ENCODE measurements at regions not wholly inside any gene's neighbourhood (a gene's known extent, or its start where the extent isn't known, plus 50 kb on each side); places are given as distances from the start of the nearest gene placed in this dataset.

DNA sequence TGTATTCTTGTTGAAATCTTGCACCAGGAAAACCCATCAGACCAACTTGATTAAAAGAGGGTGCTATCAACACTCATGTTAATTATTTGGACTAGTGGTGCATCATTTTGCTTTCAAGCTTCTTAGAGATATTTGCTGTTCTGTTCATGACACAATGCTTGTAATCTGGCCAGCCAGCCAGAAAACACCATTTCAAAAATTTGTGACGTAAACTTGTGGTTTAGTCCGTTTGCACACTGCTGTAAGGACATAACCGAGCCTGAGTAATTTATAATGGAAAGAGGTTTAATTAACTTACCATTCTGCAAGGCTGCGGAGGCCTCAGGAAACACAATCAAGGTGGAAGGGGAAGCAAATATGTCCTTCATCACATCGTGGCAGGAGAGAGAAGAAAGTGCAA, 374.3 kb upstream of the TGFBR2 start:
- Histone ChIP-seq H4K20me1 (ENCODE audit: control insufficient read depth, extremely low read depth, insufficient read depth, low read length) (no peaks in the 10 kb centered on the region), H3K4me1 (ENCODE audit: control insufficient read depth, extremely low read depth, insufficient read depth, low read length) (peaks cover 14% of the 10 kb centered on the region), H3K4me2 (ENCODE audit: extremely low read depth, insufficient read depth, low read length) (peak overlapping the region; percentile 13), H3K9me3 (ENCODE audit: control insufficient read depth, insufficient read depth, low read depth, low read length) (no peaks in the 10 kb centered on the region), H2AFZ (ENCODE audit: low read length) (no peak overlapping the region), H3K9ac (ENCODE audit: insufficient read depth, low read length) (no peak overlapping the region), H3K79me2 (ENCODE audit: control insufficient read depth, insufficient read depth, low read length) (no peaks in the 10 kb centered on the region), H3K36me3 (ENCODE audit: control insufficient read depth, insufficient read depth, low read length) (no peaks in the 10 kb centered on the region), H3K27me3 (ENCODE audit: control insufficient read depth, insufficient read depth, low read length) (no peaks in the 10 kb centered on the region), H3K27ac (ENCODE audit: insufficient read depth, low read length) (no peak overlapping the region), H3K4me3 (replicated peaks in 1 of 4; ENCODE audit: control extremely low read depth in 1 of 4, insufficient read depth in 1 of 4, low read depth in 3 of 4, low read length in 4 of 4) (no peak overlapping the region)
- DNase-seq (ENCODE audit: low read depth in 2 of 2) = peak; percentile 88 to 93
- TF ChIP-seq CTCF (conservative IDR thresholded peaks at IDR 0.05 in 1 of 2, IDR thresholded peaks at IDR 0.05 in 1 of 2; ENCODE audit: low read depth in 1 of 2, low read length in 2 of 2) = no peak

GRCh38 chr3:30233913-30234646, 372.3 kb upstream of the TGFBR2 start:
- Histone ChIP-seq H3K9ac (ENCODE audit: insufficient read depth, low read length) (no peak overlapping the region), H3K27me3 (ENCODE audit: control insufficient read depth, insufficient read depth, low read length) (no peaks in the 10 kb centered on the region), H3K27ac (ENCODE audit: insufficient read depth, low read length) (no peak overlapping the region), H3K36me3 (ENCODE audit: control insufficient read depth, insufficient read depth, low read length) (no peaks in the 10 kb centered on the region), H3K4me3 (replicated peaks in 1 of 4; ENCODE audit: control extremely low read depth in 1 of 4, insufficient read depth in 1 of 4, low read depth in 3 of 4, low read length in 4 of 4) (no peak overlapping the region), H3K4me2 (ENCODE audit: extremely low read depth, insufficient read depth, low read length) (no peak overlapping the region), H2AFZ (ENCODE audit: low read length) (no peak overlapping the region), H3K9me3 (ENCODE audit: control insufficient read depth, insufficient read depth, low read depth, low read length) (no peaks in the 10 kb centered on the region), H3K79me2 (ENCODE audit: control insufficient read depth, insufficient read depth, low read length) (no peaks in the 10 kb centered on the region), H4K20me1 (ENCODE audit: control insufficient read depth, extremely low read depth, insufficient read depth, low read length) (no peaks in the 10 kb centered on the region), H3K4me1 (ENCODE audit: control insufficient read depth, extremely low read depth, insufficient read depth, low read length) (peaks cover 7% of the 10 kb centered on the region)
- TF ChIP-seq CTCF (conservative IDR thresholded peaks at IDR 0.05 in 1 of 2, IDR thresholded peaks at IDR 0.05 in 1 of 2; ENCODE audit: low read depth in 1 of 2, low read length in 2 of 2) (no peak), EZH2 (IDR thresholded peaks at IDR 0.05; ENCODE audit: low read length, missing control alignments) (no peak)
- DNase-seq (ENCODE audit: low read depth in 2 of 2) = peak in 1 of 2 donors; percentile 30

- H3K9ac ChIP-seq (ENCODE audit: insufficient read depth, low read length) = no peak overlapping the region
- no peaks in the 10 kb centered on the region for H3K79me2 ChIP-seq (ENCODE audit: control insufficient read depth, insufficient read depth, low read length)
- no peak for TF ChIP-seq EZH2 (IDR thresholded peaks at IDR 0.05; ENCODE audit: low read length, missing control alignments)
- TF ChIP-seq CTCF (conservative IDR thresholded peaks at IDR 0.05 in 1 of 2, IDR thresholded peaks at IDR 0.05 in 1 of 2; ENCODE audit: low read depth in 1 of 2, low read length in 2 of 2) = no peak
- H2AFZ ChIP-seq (ENCODE audit: low read length) = no peak overlapping the region
- DNase-seq (ENCODE audit: low read depth in 2 of 2) = no peak
- no peaks in the 10 kb centered on the region for H3K36me3 ChIP-seq (ENCODE audit: control insufficient read depth, insufficient read depth, low read length)
- no peaks in the 10 kb centered on the region for H3K27me3 ChIP-seq (ENCODE audit: control insufficient read depth, insufficient read depth, low read length)
- H3K4me1 ChIP-seq (ENCODE audit: control insufficient read depth, extremely low read depth, insufficient read depth, low read length) = peaks cover 7% of the 10 kb centered on the region
- H3K4me2 ChIP-seq (ENCODE audit: extremely low read depth, insufficient read depth, low read length) = no peak overlapping the region
- H3K4me3 ChIP-seq (replicated peaks in 1 of 4; ENCODE audit: control extremely low read depth in 1 of 4, insufficient read depth in 1 of 4, low read depth in 3 of 4, low read length in 4 of 4) = no peak overlapping the region
- H3K9me3 ChIP-seq (ENCODE audit: control insufficient read depth, insufficient read depth, low read depth, low read length) = no peaks in the 10 kb centered on the region
- no peak overlapping the region for H3K27ac ChIP-seq (ENCODE audit: insufficient read depth, low read length)
- no peaks in the 10 kb centered on the region for H4K20me1 ChIP-seq (ENCODE audit: control insufficient read depth, extremely low read depth, insufficient read depth, low read length)
Measured at GRCh38 chr3:30236011-30236410, 370.4 kb upstream of the TGFBR2 start.

Measured in fibroblast of lung (primary cell).